SK-N-SH treated with all-trans-retinoic acid at 6 μM for 48 hours (cell line): ENCODE measurements at regions not wholly inside any gene's neighbourhood (a gene's known extent, or its start where the extent isn't known, plus 50 kb on each side); places are given as distances from the start of the nearest gene placed in this dataset.

Experiments used
- ATAC-seq: fragments of 200-7000 bp; cut with Tn5 transposase; 3 replicates; pipeline ENCODE4 v1.9.1; 2020; ENCODE audit warnings: mild to moderate bottlenecking, moderate library complexity
- ARNTL ChIP-seq: fragments of 450-650 bp; formaldehyde crosslinking; IDR thresholded peaks from 2 replicates; pipeline ENCODE4 v1.5.0; 2020; ENCODE audit warnings: low read depth, mild to moderate bottlenecking, moderate library complexity, borderline replicate concordance
- BACH2 ChIP-seq: fragments of 250-450 bp; sonication (Bioruptor Pico); IDR thresholded peaks from 2 replicates; pipeline ENCODE4 v1.9.0; 2021; ENCODE audit warnings: mild to moderate bottlenecking, borderline replicate concordance
- CSDC2 ChIP-seq: fragments of 250-450 bp; sonication (Bioruptor Pico); IDR thresholded peaks from 2 replicates; pipeline ENCODE4 v1.5.0; 2020; ENCODE audit warnings: mild to moderate bottlenecking, moderate library complexity
- ESRRG ChIP-seq: fragments of 250-450 bp; sonication (Bioruptor Pico); IDR thresholded peaks from 2 replicates; pipeline ENCODE4 v1.6.1; 2021; ENCODE audit warnings: mild to moderate bottlenecking
- ISL1 ChIP-seq: fragments of 250-450 bp; sonication (Bioruptor Pico); IDR thresholded peaks from 2 replicates; pipeline ENCODE4 v2.1.2; 2022; ENCODE audit warnings: mild to moderate bottlenecking, moderate library complexity
- OSR1 ChIP-seq: fragments of 250-450 bp; sonication (Bioruptor Pico); IDR thresholded peaks from 2 replicates; pipeline ENCODE4 v1.8.0; 2022; ENCODE audit warnings: moderate library complexity, mild to moderate bottlenecking, inconsistent platforms
- PPARA ChIP-seq: fragments of 250-450 bp; sonication (Bioruptor Pico); IDR thresholded peaks from 2 replicates; pipeline ENCODE4 v1.5.0; 2020; ENCODE audit warnings: mild to moderate bottlenecking, borderline replicate concordance
- RARB ChIP-seq: fragments of 250-450 bp; sonication (Bioruptor Pico); IDR thresholded peaks from 2 replicates; pipeline ENCODE4 v1.8.0; 2021; ENCODE audit warnings: mild to moderate bottlenecking, moderate library complexity
- SNAI2 ChIP-seq: fragments of 250-450 bp; sonication (Bioruptor Pico); IDR thresholded peaks from 2 replicates; pipeline ENCODE4 v1.5.0; 2020; ENCODE audit warnings: mild to moderate bottlenecking, moderate library complexity
- TCF4 ChIP-seq: fragments of 250-450 bp; sonication (Bioruptor Pico); IDR thresholded peaks from 2 replicates; pipeline ENCODE4 v1.8.0; 2021; ENCODE audit warnings: mild to moderate bottlenecking, moderate library complexity, borderline replicate concordance
- ZC3H10 ChIP-seq: fragments of 250-450 bp; sonication (Bioruptor Pico); IDR thresholded peaks from 2 replicates; pipeline ENCODE4 v1.5.1; 2021; ENCODE audit warnings: mild to moderate bottlenecking, moderate library complexity
- ZNF70 ChIP-seq: fragments of 450-650 bp; formaldehyde crosslinking; IDR thresholded peaks from 2 replicates; pipeline ENCODE4 v1.5.0; 2020; ENCODE audit warnings: mild to moderate bottlenecking, moderate library complexity
- ZNF8 ChIP-seq: fragments of 450-650 bp; formaldehyde crosslinking; IDR thresholded peaks from 2 replicates; pipeline ENCODE4 v1.5.0; 2020; ENCODE audit warnings: mild to moderate bottlenecking, moderate library complexity
- TF ChIP-seq, protein P1 (sequence below): fragments of 250-450 bp; sonication (Bioruptor Pico); IDR thresholded peaks from 2 replicates; pipeline ENCODE4 v1.5.1; 2021; ENCODE audit warnings: mild to moderate bottlenecking, moderate library complexity
- TF ChIP-seq, protein P2 (sequence below): fragments of 250-450 bp; sonication (Bioruptor Pico); IDR thresholded peaks from 2 replicates; pipeline ENCODE4 v1.8.0; 2021; ENCODE audit warnings: low read depth, mild to moderate bottlenecking, moderate library complexity, borderline replicate concordance
- TF ChIP-seq, protein P3 (sequence below): fragments of 250-450 bp; sonication (Bioruptor Pico); IDR thresholded peaks from 2 replicates; pipeline ENCODE4 v1.8.0; 2020; ENCODE audit warnings: mild to moderate bottlenecking, moderate library complexity, borderline replicate concordance
- TF ChIP-seq, protein P4 (sequence below): fragments of 250-450 bp; sonication (Bioruptor Pico); IDR thresholded peaks from 2 replicates; pipeline ENCODE4 v1.5.0; 2020; ENCODE audit warnings: mild to moderate bottlenecking, moderate library complexity

DNA sequence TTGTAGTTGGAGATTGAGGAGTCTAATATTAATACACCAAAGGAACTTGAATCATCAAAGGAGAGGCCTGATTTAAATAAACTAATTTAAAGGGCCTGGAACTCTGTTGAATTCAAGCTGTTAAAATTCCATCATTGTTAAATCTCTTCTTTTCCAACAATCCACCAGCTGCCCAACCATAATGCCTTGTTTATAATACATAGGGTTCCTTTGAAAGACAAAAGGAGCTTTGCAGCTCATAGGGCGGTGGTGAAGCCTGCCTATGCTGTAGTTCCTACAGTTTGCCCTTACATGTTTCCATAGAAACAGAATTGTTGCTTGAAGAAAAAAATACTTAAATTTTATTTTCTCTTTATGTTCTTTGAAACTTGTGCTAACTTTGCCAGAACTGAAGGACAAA lies 102.8 kb downstream of the GLUD2 start:
- ATAC-seq = no peak
- TF ChIP-seq TCF4 (CRISPR knock-in tag) (no peak), ZC3H10 (CRISPR knock-in tag) (no peak)
- TF ChIP-seq, protein P1, sequence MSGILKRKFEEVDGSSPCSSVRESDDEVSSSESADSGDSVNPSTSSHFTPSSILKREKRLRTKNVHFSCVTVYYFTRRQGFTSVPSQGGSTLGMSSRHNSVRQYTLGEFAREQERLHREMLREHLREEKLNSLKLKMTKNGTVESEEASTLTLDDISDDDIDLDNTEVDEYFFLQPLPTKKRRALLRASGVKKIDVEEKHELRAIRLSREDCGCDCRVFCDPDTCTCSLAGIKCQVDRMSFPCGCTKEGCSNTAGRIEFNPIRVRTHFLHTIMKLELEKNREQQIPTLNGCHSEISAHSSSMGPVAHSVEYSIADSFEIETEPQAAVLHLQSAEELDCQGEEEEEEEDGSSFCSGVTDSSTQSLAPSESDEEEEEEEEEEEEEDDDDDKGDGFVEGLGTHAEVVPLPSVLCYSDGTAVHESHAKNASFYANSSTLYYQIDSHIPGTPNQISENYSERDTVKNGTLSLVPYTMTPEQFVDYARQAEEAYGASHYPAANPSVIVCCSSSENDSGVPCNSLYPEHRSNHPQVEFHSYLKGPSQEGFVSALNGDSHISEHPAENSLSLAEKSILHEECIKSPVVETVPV (CRISPR knock-in tag) = no peak
- TF ChIP-seq, protein P2, sequence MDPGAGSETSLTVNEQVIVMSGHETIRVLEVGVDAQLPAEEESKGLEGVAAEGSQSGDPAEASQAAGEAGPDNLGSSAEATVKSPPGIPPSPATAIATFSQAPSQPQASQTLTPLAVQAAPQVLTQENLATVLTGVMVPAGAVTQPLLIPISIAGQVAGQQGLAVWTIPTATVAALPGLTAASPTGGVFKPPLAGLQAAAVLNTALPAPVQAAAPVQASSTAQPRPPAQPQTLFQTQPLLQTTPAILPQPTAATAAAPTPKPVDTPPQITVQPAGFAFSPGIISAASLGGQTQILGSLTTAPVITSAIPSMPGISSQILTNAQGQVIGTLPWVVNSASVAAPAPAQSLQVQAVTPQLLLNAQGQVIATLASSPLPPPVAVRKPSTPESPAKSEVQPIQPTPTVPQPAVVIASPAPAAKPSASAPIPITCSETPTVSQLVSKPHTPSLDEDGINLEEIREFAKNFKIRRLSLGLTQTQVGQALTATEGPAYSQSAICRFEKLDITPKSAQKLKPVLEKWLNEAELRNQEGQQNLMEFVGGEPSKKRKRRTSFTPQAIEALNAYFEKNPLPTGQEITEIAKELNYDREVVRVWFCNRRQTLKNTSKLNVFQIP (CRISPR knock-in tag) = no peak
- TF ChIP-seq, all 23 proteins: peak for 0

DNA sequence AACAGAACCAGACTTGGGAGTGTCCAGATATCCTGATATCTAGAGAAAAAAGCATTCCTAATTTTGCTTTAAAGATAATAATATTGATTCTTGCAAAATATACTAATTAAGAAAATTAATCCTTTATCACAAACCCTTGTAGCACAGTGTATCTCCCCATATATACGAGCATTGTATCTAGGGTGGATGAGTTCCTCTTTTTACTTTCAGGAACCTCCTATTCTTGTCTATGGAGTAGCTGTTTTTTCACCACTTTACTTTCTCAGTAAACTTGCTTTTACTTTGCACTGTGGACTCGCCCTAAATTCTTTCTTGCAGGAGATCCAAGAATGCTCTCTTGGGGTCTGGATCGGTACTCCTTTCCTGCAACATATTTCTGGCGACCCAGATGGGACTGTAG lies 103.9 kb downstream of the GLUD2 start:
- no peak for TF ChIP-seq OSR1 (CRISPR knock-in tag)
- TF ChIP-seq, protein P3, sequence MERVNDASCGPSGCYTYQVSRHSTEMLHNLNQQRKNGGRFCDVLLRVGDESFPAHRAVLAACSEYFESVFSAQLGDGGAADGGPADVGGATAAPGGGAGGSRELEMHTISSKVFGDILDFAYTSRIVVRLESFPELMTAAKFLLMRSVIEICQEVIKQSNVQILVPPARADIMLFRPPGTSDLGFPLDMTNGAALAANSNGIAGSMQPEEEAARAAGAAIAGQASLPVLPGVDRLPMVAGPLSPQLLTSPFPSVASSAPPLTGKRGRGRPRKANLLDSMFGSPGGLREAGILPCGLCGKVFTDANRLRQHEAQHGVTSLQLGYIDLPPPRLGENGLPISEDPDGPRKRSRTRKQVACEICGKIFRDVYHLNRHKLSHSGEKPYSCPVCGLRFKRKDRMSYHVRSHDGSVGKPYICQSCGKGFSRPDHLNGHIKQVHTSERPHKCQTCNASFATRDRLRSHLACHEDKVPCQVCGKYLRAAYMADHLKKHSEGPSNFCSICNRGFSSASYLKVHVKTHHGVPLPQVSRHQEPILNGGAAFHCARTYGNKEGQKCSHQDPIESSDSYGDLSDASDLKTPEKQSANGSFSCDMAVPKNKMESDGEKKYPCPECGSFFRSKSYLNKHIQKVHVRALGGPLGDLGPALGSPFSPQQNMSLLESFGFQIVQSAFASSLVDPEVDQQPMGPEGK (CRISPR knock-in tag) = no peak
- TF ChIP-seq BACH2 (CRISPR knock-in tag) = no peak
- no peak for ATAC-seq

DNA sequence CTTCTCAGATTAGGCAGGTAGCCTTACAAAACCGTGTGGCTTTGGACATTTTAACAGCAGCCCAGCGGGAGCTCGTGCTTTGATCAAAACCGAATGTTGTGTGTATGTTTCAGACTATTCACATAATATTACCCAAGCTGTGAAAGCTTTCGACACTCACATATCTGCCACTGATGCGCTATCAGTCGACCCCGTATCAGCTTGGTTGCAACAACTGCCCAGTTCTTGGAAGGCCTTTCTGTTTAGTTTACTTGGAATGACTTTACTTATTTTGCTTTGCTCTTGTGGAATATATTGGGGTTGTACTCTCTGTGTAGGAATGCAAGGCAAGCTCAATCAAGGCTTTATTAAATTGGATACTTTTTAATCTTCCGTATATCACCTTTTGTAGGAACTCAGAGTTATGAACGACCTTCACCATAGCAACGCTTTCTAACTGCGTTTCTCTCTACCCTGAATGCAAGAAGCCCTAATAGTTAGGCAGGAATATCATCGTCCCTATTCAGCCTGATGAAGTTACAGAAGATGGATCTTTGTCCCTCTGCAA lies 107.5 kb downstream of the GLUD2 start:
- no peak for ATAC-seq
- TF ChIP-seq, protein P1 (CRISPR knock-in tag) = no peak
- TF ChIP-seq ISL1 (CRISPR knock-in tag) (no peak), PPARA (CRISPR knock-in tag) (no peak), ARNTL (CRISPR knock-in tag) (no peak), ZNF70 (no peak), RARB (no peak), ESRRG (CRISPR knock-in tag) (no peak), SNAI2 (CRISPR knock-in tag) (no peak), ZNF8 (CRISPR knock-in tag) (no peak), CSDC2 (CRISPR knock-in tag) (no peak), OSR1 (CRISPR knock-in tag) (no peak), TCF4 (CRISPR knock-in tag) (no peak)
- TF ChIP-seq, protein P2 (CRISPR knock-in tag) = no peak
- TF ChIP-seq, protein P3 (CRISPR knock-in tag) = no peak
- TF ChIP-seq, protein P4, sequence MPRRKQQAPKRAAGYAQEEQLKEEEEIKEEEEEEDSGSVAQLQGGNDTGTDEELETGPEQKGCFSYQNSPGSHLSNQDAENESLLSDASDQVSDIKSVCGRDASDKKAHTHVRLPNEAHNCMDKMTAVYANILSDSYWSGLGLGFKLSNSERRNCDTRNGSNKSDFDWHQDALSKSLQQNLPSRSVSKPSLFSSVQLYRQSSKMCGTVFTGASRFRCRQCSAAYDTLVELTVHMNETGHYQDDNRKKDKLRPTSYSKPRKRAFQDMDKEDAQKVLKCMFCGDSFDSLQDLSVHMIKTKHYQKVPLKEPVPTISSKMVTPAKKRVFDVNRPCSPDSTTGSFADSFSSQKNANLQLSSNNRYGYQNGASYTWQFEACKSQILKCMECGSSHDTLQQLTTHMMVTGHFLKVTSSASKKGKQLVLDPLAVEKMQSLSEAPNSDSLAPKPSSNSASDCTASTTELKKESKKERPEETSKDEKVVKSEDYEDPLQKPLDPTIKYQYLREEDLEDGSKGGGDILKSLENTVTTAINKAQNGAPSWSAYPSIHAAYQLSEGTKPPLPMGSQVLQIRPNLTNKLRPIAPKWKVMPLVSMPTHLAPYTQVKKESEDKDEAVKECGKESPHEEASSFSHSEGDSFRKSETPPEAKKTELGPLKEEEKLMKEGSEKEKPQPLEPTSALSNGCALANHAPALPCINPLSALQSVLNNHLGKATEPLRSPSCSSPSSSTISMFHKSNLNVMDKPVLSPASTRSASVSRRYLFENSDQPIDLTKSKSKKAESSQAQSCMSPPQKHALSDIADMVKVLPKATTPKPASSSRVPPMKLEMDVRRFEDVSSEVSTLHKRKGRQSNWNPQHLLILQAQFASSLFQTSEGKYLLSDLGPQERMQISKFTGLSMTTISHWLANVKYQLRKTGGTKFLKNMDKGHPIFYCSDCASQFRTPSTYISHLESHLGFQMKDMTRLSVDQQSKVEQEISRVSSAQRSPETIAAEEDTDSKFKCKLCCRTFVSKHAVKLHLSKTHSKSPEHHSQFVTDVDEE = no peak
